T-helper 2 cell (primary cell): ENCODE measurements at regions not wholly inside any gene's neighbourhood (a gene's known extent, or its start where the extent isn't known, plus 50 kb on each side); places are given as distances from the start of the nearest gene placed in this dataset.
"Not testable (repeated sequence)": the region's sequence is repeated elsewhere in the genome, so short reads cannot be mapped to it uniquely, and the experiment has no call there.

Experiments
- DNase-seq, 5 experiments: peaks; one replicate each; pipeline versions ENCODE4 v3.0.0 to v3.0.0-alpha.2; 2012 to 2022

GRCh38 chr1:194860248-194861201 lies 1674.1 kb upstream of the B3GALT2 start:
- no peak for DNase-seq

GRCh38 chr1:194859481-194860154 lies 1673.2 kb upstream of the B3GALT2 start:
- DNase-seq = not testable (repeated sequence)

DNA sequence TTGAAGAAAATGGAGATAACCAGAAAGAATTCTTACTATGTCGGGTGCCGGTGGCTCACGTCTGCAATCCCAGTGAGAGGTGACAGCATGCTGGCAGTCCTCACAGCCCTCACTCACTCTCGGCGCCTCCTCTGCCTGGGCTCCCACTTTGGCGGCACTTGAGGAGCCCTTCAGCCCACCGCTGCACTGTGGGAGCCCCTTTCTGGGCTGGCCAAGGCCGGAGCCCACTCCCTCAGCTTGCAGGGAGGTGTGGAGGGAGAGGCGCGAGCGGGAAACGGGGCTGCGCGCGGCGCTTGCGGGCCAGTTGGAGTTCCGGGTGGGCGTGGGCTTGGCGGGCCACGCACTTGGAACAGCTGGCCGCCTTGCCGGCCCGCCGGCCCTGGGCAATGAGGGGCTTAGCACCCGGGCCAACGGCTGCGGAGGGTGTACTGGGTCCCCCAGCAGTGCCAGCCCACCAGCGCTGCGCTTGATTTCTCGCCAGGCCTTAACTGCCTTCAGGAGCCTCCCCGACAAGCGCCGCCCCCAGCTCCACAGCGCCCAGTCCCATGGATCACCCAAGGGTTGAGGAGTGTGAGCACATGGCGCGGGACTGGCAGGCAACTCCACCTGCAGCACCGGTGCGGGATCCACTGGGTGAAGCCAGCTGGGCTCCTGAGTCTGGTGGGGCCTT lies 1672.5 kb upstream of the B3GALT2 start:
- not testable (repeated sequence) for DNase-seq

- no peak for DNase-seq
Observed at GRCh38 chr1:194857413-194857812, 1671.0 kb upstream of the B3GALT2 start.

DNA sequence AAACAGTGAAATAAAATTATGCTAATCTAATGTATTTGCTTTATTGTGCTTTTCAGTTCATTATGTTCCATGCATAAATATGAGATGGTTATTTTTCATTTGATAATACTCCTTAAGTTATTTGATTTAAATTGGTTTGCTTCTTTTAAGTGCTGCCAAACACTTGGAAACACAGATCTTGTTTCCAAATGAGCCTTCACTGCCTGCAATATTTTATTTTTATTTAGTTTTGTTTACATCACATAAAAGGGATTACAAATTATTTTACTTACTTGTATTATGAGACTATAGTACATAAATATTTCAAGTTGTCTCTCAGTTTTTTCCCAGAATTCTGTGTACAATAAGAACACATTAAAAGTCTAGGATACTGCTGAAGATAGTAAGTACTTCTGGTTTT lies 1662.4 kb upstream of the B3GALT2 start:
- DNase-seq = no peak

DNA sequence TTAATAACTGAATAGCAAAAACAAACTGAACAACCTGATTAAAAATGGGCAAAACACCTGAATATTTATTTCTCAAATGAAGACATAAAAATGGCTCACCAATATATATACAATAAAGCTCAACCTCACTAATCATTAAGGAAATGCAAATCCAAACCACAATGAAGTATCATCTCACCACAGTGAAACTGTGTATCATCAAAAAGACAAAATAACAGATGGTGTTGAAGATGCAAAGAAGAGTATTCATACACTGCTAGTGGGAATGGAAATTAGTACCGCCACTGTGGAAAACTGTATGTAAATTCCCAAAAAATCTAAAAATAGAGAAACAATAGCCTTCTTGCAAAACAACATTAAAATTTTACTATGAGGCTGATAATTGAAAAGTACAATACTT lies 1660.1 kb upstream of the B3GALT2 start:
- no peak for DNase-seq

DNA sequence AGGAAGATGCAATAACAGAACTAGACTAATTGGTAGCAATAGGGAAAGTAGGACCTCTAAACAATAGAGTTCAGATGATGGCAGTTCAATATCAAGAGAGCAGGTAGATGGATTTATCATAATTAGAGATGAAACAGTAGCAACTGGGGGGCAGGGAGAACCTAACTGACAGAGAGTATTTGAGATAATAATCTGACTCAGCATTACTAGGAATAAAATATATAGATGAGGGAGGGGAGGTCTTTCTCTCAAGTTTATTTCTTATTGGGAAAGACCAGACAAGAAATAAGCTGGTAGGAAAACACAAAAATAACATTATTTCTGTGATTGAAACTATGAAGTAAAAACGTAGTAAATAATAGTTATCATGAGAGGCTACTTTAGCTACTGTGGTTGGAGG lies 1656.7 kb upstream of the B3GALT2 start:
- DNase-seq = no peak

DNA sequence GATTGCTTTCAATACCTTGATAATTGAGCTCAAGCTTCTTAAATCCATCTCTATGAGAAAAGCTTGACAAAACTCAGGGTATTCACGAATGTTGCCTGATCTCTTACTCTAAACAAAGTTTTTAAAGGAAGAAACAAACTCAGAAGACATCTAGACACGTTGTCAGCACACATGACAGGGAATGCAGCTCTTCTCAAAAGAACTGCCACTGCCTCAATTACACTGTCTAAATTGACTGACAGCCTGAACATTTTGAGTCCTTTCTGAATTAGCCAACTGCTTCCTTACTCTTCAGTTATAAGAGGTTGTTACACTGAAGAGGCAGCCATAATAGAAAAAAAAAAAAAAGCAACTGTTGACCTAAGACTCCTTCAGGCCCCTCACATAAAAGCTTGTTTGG lies 1646.7 kb upstream of the B3GALT2 start:
- no peak for DNase-seq

- DNase-seq = not testable (repeated sequence)
Observed at GRCh38 chr1:194831595-194831994, 1645.2 kb upstream of the B3GALT2 start.

DNA sequence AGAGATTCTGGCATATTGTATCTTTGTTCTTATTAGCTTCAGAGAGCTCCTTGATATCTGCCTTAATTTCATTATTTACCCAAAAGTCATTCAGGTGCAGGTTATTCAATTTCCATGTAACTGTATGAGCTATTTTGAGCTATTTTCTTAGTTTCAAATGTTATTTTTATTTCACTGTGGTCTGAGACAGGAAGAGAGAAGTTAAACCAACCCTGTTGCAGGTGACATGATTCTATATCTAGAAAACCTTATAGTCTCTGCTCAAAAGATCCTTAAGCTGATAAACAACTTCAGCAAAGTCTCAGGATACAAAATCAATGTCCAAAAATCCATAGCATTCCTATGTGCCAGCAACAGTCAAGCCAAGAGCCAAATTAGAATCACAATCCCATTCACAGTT lies 1644.0 kb upstream of the B3GALT2 start:
- DNase-seq = no peak

GRCh38 chr1:194829492-194829891 lies 1643.1 kb upstream of the B3GALT2 start:
- DNase-seq = no peak

GRCh38 chr1:194825382-194825781 lies 1639.0 kb upstream of the B3GALT2 start:
- DNase-seq = no peak

- no peak for DNase-seq
Observed at GRCh38 chr1:194821091-194821490, 1634.7 kb upstream of the B3GALT2 start.

GRCh38 chr1:194818674-194819073 lies 1632.3 kb upstream of the B3GALT2 start:
- no peak for DNase-seq

- no peak for DNase-seq
Observed at GRCh38 chr1:194816859-194817258, 1630.4 kb upstream of the B3GALT2 start.

- DNase-seq = no peak
Observed at GRCh38 chr1:194813096-194813495, 1626.7 kb upstream of the B3GALT2 start.

GRCh38 chr1:194809665-194810064 lies 1623.3 kb upstream of the B3GALT2 start:
- no peak for DNase-seq

DNA sequence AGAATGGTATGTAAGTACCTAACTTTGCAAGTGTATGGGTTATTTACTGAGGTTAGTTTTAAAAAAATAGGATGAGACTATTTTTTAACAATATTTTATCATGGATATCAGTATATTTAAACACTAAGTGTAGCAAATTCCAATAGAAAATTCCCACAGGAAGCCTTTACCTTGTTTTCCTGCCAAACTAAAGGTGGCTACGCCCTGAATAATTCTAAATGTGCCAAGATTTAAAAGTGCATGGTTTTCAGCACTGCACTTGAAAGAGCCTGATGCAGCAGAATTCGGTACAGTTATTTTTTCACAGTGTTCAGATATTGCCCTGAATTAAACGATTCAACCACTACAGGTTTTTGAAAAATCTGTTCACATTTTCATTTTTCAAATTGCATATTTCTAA lies 1622.8 kb upstream of the B3GALT2 start:
- no peak for DNase-seq

DNA sequence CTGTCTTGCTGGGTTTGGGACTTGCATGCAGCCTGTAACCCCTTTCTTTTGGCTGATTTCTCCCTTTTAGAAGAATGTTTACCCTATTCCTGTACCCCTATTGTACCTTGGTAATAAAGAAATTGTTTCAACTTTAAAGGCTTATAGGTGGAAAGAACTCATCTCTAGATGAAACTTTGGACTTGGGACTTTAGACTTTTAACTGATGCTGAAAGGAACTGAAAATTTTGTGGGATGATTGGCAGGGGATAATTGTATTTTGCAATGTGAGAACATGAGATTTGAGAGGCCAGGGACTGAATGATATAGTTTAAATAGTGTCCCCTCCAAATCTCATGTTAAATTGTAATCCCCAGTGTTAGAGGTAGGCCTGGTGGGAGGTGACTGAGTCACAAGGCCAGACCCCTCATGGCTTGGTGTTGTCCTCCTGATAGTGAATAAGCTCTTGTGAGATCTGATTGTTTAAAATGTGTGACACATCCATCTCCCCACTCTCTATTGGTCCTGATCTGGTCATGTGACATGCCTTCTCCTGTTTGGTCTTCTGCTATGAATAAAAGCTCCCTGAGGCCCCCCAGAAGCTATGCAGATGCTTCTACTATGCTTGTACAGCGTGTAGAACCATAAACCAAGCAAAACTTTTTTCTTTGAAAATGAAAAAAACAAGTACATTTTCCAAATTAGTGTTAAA lies 1621.3 kb upstream of the B3GALT2 start:
- no peak for DNase-seq

GRCh38 chr1:194802572-194802971 lies 1616.2 kb upstream of the B3GALT2 start:
- no peak for DNase-seq

DNA sequence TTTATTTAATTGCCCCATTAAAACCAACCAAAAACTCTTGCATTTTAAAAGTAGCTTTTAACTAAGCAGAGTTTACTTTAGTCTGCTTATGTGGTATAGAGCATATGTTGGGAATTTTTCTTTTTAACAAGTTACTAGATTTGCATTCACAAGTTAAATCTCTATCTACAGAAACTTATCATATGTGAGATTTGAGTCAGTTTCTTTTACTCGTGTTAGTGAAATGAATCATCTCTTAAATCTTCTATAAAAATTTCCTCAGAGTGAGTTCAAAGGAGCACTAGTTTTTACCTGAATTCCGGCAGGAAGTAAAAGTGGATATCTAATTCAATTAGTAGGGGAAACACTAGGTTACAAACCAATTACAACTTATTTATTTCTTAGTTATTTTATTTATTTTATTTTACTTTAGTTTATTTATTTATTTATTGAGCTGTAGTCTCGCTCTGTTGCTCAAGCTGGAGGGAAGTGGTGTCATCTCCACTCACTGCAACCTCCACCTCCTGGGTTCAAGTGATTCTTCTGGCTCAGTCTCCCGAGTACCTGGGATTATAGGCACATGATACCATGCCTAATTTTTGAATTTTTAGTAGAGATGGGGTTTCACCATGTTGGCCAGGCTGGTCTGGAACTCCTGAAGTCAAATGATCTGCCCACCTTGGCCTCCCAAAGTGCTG lies 1609.6 kb upstream of the B3GALT2 start:
- no peak for DNase-seq

DNA sequence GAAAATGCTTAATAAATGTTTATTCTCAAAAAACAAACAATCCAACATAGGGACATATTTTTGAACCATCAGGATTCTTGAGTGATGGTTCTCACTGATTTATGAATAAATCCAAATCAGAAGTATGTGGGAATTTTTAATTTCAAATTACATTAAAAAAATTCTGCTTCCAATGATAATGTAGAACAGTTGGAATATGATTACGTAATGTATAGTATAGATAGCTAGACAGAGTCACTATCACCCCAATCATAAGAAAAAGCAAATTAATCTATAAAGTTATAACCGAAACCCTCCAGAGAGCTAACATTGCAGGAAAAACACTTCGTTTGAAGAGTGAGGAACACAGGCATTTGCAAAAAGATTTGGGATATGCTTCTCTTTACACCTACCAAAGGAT lies 1600.6 kb upstream of the B3GALT2 start:
- no peak for DNase-seq
